Adrenal gland (tissue), 9 donors: ENCODE measurements at regions not wholly inside any gene's neighbourhood (a gene's known extent, or its start where the extent isn't known, plus 50 kb on each side); places are given as distances from the start of the nearest gene placed in this dataset.

Source experiments
- DNase-seq, 7 donors: peaks; one replicate each; pipeline ENCODE4 v3.0.0-alpha.2; 2019 to 2020
- H3K27ac ChIP-seq, 5 donors: fragments of 200-600 bp; sonication (generic) in 4 of 5; 1 replicate in 3 of 5; 2 replicates in 2 of 5; pipeline versions ENCODE4 v1.5.1 to v1.8.0; 2016 to 2020; ENCODE audit warnings: mild to moderate bottlenecking in 1 of 5
- H3K27me3 ChIP-seq: fragments of 200-600 bp; 2 replicates; pipeline ENCODE4 v1.8.0; 2021
- H3K36me3 ChIP-seq, 2 donors: fragments of 200-600 bp; replicated peaks in 1 of 2; 1 replicate in 1 of 2; 2 replicates in 1 of 2; pipeline versions ENCODE4 v1.5.1 to v1.8.0; 2018 to 2022
- H3K4me1 ChIP-seq, 2 donors: fragments of 200-600 bp; replicated peaks in 1 of 2; 1 replicate in 1 of 2; 2 replicates in 1 of 2; pipeline versions ENCODE4 v1.5.1 to v1.8.0; 2018 to 2021
- H3K4me3 ChIP-seq, 4 donors: fragments of 200-600 bp; sonication (generic) in 3 of 4; one replicate each; pipeline ENCODE4 v1.5.1; 2016 to 2018
- H3K9me3 ChIP-seq, 3 donors: fragments of 200-600 bp; sonication (generic) in 1 of 3; replicated peaks in 1 of 3; 1 replicate in 2 of 3; 2 replicates in 1 of 3; pipeline versions ENCODE4 v1.5.1 to v1.8.0; 2016 to 2021
- POLR2A ChIP-seq, 2 donors: fragments of 450-650 bp; IDR thresholded peaks; one replicate each; pipeline ENCODE4 v1.6.1; 2017; ENCODE audit warnings: antibody characterized with exemption in 2 of 2, mild to moderate bottlenecking in 2 of 2, moderate library complexity in 1 of 2
- WGBS, 4 donors: extraction: QIAGEN DNeasy Blood & Tissue Kit in 2 of 4; methylation state at CpG; one replicate each; pipeline versions ENCODE4 v1.1.5 to v1.1.7; 2013 to 2017; 5-methylcytosine and 5-hydroxymethylcytosine counted together
- intact Hi-C, 2 donors: fragments of 100-400 bp; cut with DNase I; formaldehyde crosslinking; loops; one replicate each; pipeline versions ENCODE4 v1.14.1 to v1.15.0; 2022 to 2023
- TF ChIP-seq, protein P1 (sequence below), 6 experiments: fragments of 450-650 bp in 4 of 6; fragments of 200-600 bp in 2 of 6; sonication (generic) in 1 of 6; IDR thresholded peaks; 1 replicate in 5 of 6; 2 replicates in 1 of 6; pipeline versions ENCODE4 v1.5.1 to v1.8.0; 2016 to 2021; ENCODE audit warnings: antibody characterized with exemption in 6 of 6, mild to moderate bottlenecking in 2 of 6, moderate library complexity in 1 of 6
- donor health status: healthy with polysubstance abuse.
- donor health status: Bipolar disorder and iron deficiency.
- donor health status: DM: yes; HTN: yes; CAD: no.
- donor health status: DM: no; HTN: no; CAD: no.
- donor health status: DM: no; HTN: no; CAD: no.

DNA sequence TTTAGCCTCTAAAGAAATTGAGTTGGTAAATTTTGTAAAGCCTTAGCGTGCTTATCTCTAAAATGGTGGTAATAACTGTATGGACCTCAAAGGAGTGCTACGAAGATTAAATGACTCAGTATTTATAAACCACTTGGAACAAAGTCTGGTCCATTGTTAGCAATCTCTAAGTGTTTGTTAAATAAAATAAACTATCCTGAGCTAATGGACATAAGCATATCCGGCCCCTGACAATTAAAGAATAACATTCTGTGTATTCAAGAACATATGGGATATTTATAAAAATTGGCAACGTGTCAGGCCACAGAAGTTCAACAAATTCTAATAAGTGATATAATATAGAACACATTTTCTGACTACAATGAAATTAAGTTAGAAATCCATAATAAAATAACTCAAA, 71.0 kb downstream of the MYEOV start:
- TF ChIP-seq POLR2A (IDR thresholded peaks at IDR 0.05): no peak
- TF ChIP-seq, protein P1, sequence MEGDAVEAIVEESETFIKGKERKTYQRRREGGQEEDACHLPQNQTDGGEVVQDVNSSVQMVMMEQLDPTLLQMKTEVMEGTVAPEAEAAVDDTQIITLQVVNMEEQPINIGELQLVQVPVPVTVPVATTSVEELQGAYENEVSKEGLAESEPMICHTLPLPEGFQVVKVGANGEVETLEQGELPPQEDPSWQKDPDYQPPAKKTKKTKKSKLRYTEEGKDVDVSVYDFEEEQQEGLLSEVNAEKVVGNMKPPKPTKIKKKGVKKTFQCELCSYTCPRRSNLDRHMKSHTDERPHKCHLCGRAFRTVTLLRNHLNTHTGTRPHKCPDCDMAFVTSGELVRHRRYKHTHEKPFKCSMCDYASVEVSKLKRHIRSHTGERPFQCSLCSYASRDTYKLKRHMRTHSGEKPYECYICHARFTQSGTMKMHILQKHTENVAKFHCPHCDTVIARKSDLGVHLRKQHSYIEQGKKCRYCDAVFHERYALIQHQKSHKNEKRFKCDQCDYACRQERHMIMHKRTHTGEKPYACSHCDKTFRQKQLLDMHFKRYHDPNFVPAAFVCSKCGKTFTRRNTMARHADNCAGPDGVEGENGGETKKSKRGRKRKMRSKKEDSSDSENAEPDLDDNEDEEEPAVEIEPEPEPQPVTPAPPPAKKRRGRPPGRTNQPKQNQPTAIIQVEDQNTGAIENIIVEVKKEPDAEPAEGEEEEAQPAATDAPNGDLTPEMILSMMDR (IDR thresholded peaks at IDR 0.05): no peak
- DNase-seq: no peak

DNA sequence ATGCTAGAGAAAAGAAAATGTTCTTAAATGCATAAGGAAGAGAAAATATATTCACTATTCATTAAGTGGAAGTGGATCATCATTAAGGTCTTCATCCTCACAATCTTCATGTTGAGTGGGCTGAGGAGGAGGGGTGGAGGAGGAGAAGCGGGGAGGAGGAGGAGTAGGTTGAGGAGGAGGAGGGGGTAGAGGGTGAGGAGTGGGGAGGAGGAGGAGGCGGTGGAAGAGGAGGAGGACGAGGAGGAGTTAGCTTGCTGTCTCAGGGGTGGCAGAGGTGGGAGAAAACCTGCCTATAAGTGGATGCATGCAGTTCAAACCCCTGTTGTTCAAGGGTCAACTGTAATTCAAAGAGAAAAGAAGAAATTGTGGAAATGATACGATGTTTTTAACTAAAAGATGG, 71.6 kb downstream of the MYEOV start:
- WGBS, 4 donors: 78 to 86% (median 79%) methylated on average over 4 of the region's 4 CpGs
- no peaks in the 10 kb centered on the region for H3K9me3 ChIP-seq
- H3K27ac ChIP-seq: no peak overlapping the region
- H3K4me1 ChIP-seq: no peaks in the 10 kb centered on the region
- peak in 1 of 7 donors; percentile 5 for DNase-seq
- intact Hi-C loops: no loop called here
- no peak overlapping the region for H3K4me3 ChIP-seq
- no peaks in the 10 kb centered on the region for H3K27me3 ChIP-seq
- H3K36me3 ChIP-seq: no peaks in the 10 kb centered on the region
- no peak for TF ChIP-seq POLR2A (IDR thresholded peaks at IDR 0.05)
- TF ChIP-seq, protein P1 (IDR thresholded peaks at IDR 0.05): no peak

More for the DNA sequence above, 71.0 kb downstream of the MYEOV start:
- intact Hi-C loops: no loop called here
- Histone ChIP-seq H3K27me3 (no peaks in the 10 kb centered on the region), H3K36me3 (no peaks in the 10 kb centered on the region), H3K4me3 (no peak overlapping the region), H3K9me3 (peaks cover 0 to 2% (median 0%) of the 10 kb centered on the region in 3 donors), H3K4me1 (no peaks in the 10 kb centered on the region), H3K27ac (no peak overlapping the region)
- WGBS, 4 donors: 72 to 80% (median 77%) methylated on average over 4 of the region's 4 CpGs

DNA sequence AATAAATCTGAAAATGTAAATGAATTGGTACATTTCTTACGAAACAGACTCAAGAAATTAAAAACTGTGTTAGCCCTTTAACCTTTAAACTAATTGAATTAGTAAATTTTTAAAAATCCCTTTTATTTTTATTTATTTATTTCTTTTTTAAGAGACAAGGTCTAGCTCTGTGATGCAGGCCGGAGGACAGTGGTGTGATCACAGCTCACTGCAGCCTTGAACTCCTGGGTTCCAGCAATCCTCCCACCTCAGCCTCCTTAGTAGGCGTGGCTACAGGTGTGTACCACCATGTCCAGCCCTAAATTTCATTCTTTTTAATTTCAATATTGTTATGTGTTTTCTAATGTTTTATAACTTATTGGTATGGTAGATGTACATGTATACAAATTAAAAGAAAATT, 72.6 kb downstream of the MYEOV start:
- Histone ChIP-seq H3K27ac (no peak overlapping the region), H3K4me1 (no peaks in the 10 kb centered on the region), H3K9me3 (no peaks in the 10 kb centered on the region), H3K27me3 (no peaks in the 10 kb centered on the region), H3K36me3 (no peaks in the 10 kb centered on the region), H3K4me3 (no peak overlapping the region)
- 87 to 91% (median 90%) methylated on average over 3 of the region's 3 CpGs for WGBS, 4 donors
- DNase-seq: no peak
- intact Hi-C loops: no loop called here
- TF ChIP-seq POLR2A (IDR thresholded peaks at IDR 0.05): no peak

DNA sequence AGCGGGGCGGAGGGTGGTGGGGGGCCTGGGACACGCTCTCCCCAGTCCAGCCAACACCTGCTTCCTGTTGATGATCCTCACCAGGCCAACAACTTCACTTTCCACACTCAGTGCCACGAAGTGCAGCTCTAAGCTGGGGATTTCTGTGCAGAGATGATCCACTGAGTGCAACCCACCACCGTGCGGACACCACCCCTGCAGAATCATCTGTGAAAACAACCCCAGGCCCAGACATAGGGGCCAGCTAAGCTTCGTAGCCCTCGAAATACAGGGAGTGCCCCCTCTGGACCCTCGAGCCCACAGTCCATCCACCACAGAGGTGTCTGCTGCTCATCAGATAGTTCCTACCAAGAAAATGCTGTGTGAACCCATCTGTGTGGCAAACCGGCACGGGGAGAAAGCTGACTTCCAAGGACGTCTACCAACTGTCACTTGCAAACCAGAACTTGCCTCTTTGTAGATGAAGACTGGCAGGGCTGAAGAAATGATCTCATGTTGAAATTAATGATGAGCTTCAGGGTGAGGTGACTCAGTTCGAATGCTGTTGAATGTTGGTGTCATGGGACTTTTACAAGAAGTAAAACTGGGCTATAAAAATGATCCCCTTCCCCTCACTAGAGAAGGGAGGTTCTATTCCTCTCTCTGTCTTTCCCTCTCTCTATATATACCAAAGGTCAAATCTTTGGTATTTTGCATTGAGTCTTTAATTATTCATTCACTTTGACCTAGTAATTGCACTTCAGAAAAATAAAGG, 73.4 kb downstream of the MYEOV start:
- TF ChIP-seq POLR2A (IDR thresholded peaks at IDR 0.05): no peak
- TF ChIP-seq, protein P1 (IDR thresholded peaks at IDR 0.05): no peak
- Histone ChIP-seq H3K36me3 (no peaks in the 10 kb centered on the region), H3K27ac (no peak overlapping the region), H3K9me3 (no peaks in the 10 kb centered on the region), H3K27me3 (no peaks in the 10 kb centered on the region), H3K4me3 (no peak overlapping the region), H3K4me1 (no peaks in the 10 kb centered on the region)
- intact Hi-C loops: no loop called here
- DNase-seq: peak in 3 of 7 donors; percentile 4 to 25 (median 6)
- 73 to 79% (median 74%) methylated on average over 11 to 13 of the region's 13 CpGs for WGBS, 4 donors
